ENCODE measurements at regions not wholly inside any gene's neighbourhood (a gene's known extent, or its start where the extent isn't known, plus 50 kb on each side); places are given as distances from the start of the nearest gene placed in this dataset.

DNA sequence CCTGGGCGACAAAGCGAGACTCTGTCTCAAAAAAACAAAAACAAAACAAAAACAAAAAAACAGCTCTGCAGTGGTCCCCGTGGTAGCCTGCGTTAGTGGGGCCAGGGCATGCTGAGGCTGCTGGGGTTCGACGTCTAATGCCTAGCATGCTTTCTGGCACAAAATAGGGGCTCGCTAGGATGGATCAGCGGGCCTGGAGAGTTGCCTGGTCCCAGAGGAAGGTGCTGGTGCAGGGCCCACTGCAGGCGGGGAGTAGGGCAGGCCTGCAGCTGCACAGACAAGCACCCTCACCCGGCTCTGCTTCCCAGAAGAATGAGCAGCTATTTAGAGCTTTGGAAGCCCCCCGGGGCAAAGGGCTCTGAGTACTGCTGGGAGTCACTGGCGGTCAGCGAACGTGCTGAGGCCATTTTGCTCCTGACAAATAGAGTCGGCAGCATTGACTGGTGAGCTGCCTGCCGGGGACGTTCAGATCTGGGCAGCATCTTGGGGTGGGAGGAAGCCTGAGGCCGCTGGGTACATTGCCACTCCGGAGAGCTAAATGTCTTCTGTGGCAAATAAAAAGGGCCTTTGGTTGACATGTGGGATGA is 126.7 kb downstream of the OLFM1 start:
- TF ChIP-seq, protein P1, sequence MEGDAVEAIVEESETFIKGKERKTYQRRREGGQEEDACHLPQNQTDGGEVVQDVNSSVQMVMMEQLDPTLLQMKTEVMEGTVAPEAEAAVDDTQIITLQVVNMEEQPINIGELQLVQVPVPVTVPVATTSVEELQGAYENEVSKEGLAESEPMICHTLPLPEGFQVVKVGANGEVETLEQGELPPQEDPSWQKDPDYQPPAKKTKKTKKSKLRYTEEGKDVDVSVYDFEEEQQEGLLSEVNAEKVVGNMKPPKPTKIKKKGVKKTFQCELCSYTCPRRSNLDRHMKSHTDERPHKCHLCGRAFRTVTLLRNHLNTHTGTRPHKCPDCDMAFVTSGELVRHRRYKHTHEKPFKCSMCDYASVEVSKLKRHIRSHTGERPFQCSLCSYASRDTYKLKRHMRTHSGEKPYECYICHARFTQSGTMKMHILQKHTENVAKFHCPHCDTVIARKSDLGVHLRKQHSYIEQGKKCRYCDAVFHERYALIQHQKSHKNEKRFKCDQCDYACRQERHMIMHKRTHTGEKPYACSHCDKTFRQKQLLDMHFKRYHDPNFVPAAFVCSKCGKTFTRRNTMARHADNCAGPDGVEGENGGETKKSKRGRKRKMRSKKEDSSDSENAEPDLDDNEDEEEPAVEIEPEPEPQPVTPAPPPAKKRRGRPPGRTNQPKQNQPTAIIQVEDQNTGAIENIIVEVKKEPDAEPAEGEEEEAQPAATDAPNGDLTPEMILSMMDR (IDR thresholded peaks at IDR 0.05), result no peak
- TF ChIP-seq POLR2A (IDR thresholded peaks at IDR 0.05), result no peak

Data from right lobe of liver (tissue), 4 donors.